ENCODE measurements at regions not wholly inside any gene's neighbourhood (a gene's known extent, or its start where the extent isn't known, plus 50 kb on each side); places are given as distances from the start of the nearest gene placed in this dataset.

- ATAC-seq (ENCODE audit: insufficient number of reproducible peaks, low FRiP score, low read depth) (no peak), DNase-seq (ENCODE audit: low spot score) (no peak)
- Histone ChIP-seq H3K36me3 (no peaks in the 10 kb centered on the region), H3K4me3 (no peak overlapping the region), H3K27me3 (replicated peaks; ENCODE audit: insufficient read depth) (no peaks in the 10 kb centered on the region), H3K9me3 (no peaks in the 10 kb centered on the region), H3K4me1 (ENCODE audit: control insufficient read depth in 1 of 2, low read depth in 2 of 2) (peaks cover 4 to 24% of the 10 kb centered on the region in 2 donors), H3K27ac (no peak overlapping the region)
- TF ChIP-seq CTCF (IDR thresholded peaks at IDR 0.05), result no peak
These were observed 269.9 kb downstream of the MTRR start for GRCh38 chr5:8138884-8139283.

- H3K4me3 ChIP-seq, result no peak overlapping the region
- no peak overlapping the region for H3K27ac ChIP-seq
- ATAC-seq (ENCODE audit: insufficient number of reproducible peaks, low FRiP score, low read depth) (no peak), DNase-seq (ENCODE audit: low spot score) (no peak)
- no peaks in the 10 kb centered on the region for H3K27me3 ChIP-seq (replicated peaks; ENCODE audit: insufficient read depth)
- no peak for TF ChIP-seq CTCF (IDR thresholded peaks at IDR 0.05)
- H3K9me3 ChIP-seq, result no peaks in the 10 kb centered on the region
- peaks cover 0 to 4% of the 10 kb centered on the region in 2 donors for H3K4me1 ChIP-seq (ENCODE audit: control insufficient read depth in 1 of 2, low read depth in 2 of 2)
- H3K36me3 ChIP-seq, result no peaks in the 10 kb centered on the region
These were observed 281.8 kb downstream of the MTRR start for GRCh38 chr5:8150791-8151190.

DNA sequence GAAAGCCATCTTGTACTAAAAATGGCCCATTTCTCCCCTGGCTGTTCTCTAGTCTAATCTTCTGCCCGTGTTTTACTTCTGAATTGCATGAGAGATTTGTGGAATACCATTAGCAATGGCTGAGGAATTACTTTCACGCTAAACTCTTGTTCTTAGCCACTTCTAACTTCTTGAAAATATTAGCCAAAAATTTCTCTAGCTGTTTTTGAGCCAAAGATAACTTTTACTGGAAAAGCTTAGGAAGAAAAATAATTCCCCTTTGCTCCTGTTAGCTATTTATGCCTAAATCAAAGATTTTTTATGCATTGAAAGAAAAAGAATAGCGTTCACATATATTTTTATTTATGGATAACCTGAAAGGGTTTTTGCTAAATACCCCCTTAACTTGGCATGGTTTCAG, 287.8 kb downstream of the MTRR start:
- Histone ChIP-seq H3K9me3 (no peaks in the 10 kb centered on the region), H3K27me3 (replicated peaks; ENCODE audit: insufficient read depth) (no peaks in the 10 kb centered on the region), H3K36me3 (no peaks in the 10 kb centered on the region), H3K27ac (no peak overlapping the region), H3K4me3 (peak overlapping the region; percentile 9), H3K4me1 (ENCODE audit: control insufficient read depth in 1 of 2, low read depth in 2 of 2) (peaks cover 12 to 20% of the 10 kb centered on the region in 2 donors)
- no peak for TF ChIP-seq CTCF (IDR thresholded peaks at IDR 0.05)
- no peak for DNase-seq (ENCODE audit: low spot score)
- no peak for ATAC-seq (ENCODE audit: insufficient number of reproducible peaks, low FRiP score, low read depth)

DNA sequence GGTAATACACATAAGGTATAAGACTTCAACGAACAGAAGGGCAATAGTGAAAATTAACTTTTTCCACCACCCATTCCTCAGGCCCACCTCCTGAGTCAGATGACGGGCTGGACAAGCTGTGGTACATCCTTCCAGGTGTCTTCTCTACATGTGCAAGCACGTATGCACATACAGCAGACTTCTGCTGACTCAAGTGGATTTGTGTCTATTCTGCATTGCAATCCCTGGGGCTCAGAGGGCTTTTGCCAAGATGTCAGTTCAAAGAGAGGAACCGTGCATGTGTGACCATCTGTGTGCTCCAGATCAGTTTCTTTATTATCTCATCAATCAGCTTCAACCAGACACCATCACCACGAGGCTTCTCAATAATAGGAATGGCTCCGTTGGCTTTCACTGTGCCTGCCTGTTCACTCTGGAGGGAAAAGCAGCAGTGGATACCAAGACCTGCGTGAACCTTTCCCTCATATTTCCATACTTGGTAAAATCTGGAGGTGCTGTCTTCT, 288.4 kb downstream of the MTRR start:
- Histone ChIP-seq H3K9me3 (no peaks in the 10 kb centered on the region), H3K27ac (no peak overlapping the region), H3K4me3 (no peak overlapping the region), H3K27me3 (replicated peaks; ENCODE audit: insufficient read depth) (no peaks in the 10 kb centered on the region), H3K36me3 (no peaks in the 10 kb centered on the region), H3K4me1 (ENCODE audit: control insufficient read depth in 1 of 2, low read depth in 2 of 2) (peaks cover 12 to 20% of the 10 kb centered on the region in 2 donors)
- TF ChIP-seq CTCF (IDR thresholded peaks at IDR 0.05), result no peak
- no peak for DNase-seq (ENCODE audit: low spot score)
- no peak for ATAC-seq (ENCODE audit: insufficient number of reproducible peaks, low FRiP score, low read depth)

GRCh38 chr5:8176101-8176693, 307.2 kb downstream of the MTRR start:
- no peaks in the 10 kb centered on the region for H3K9me3 ChIP-seq
- H3K27ac ChIP-seq, result no peak overlapping the region
- DNase-seq (ENCODE audit: low spot score) (no peak), ATAC-seq (ENCODE audit: insufficient number of reproducible peaks, low FRiP score, low read depth) (no peak)
- no peak overlapping the region for H3K4me3 ChIP-seq
- no peak for TF ChIP-seq CTCF (IDR thresholded peaks at IDR 0.05)
- no peaks in the 10 kb centered on the region for H3K4me1 ChIP-seq (ENCODE audit: control insufficient read depth in 1 of 2, low read depth in 2 of 2)
- no peaks in the 10 kb centered on the region for H3K27me3 ChIP-seq (replicated peaks; ENCODE audit: insufficient read depth)
- H3K36me3 ChIP-seq, result no peaks in the 10 kb centered on the region

Data from thoracic aorta (tissue), 2 donors.